ENCODE measurements at regions not wholly inside any gene's neighbourhood (a gene's known extent, or its start where the extent isn't known, plus 50 kb on each side); places are given as distances from the start of the nearest gene placed in this dataset.

DNA sequence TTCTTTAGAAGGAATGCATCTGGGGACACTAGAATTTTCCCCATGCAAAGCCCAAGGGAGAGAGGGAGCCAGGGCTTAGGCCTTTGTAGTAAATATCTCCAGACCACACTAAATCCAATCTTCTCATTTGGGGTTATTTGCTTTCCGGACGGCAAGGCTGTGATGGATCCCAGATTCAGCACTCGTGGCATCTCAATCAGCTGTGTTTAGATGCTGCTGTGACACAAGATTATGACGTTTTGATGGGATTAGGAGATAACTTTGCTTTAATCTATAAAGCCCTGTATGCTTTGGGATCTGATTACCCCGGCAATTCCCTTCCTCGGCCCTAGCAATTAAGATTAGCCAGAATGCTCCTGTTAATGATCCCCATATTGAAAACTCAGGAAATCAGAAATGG lies 686.7 kb upstream of the TBX3 start:
- TF ChIP-seq, protein P1, sequence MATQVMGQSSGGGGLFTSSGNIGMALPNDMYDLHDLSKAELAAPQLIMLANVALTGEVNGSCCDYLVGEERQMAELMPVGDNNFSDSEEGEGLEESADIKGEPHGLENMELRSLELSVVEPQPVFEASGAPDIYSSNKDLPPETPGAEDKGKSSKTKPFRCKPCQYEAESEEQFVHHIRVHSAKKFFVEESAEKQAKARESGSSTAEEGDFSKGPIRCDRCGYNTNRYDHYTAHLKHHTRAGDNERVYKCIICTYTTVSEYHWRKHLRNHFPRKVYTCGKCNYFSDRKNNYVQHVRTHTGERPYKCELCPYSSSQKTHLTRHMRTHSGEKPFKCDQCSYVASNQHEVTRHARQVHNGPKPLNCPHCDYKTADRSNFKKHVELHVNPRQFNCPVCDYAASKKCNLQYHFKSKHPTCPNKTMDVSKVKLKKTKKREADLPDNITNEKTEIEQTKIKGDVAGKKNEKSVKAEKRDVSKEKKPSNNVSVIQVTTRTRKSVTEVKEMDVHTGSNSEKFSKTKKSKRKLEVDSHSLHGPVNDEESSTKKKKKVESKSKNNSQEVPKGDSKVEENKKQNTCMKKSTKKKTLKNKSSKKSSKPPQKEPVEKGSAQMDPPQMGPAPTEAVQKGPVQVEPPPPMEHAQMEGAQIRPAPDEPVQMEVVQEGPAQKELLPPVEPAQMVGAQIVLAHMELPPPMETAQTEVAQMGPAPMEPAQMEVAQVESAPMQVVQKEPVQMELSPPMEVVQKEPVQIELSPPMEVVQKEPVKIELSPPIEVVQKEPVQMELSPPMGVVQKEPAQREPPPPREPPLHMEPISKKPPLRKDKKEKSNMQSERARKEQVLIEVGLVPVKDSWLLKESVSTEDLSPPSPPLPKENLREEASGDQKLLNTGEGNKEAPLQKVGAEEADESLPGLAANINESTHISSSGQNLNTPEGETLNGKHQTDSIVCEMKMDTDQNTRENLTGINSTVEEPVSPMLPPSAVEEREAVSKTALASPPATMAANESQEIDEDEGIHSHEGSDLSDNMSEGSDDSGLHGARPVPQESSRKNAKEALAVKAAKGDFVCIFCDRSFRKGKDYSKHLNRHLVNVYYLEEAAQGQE (IDR thresholded peaks at IDR 0.05; ENCODE audit: borderline replicate concordance): no peak
- TF ChIP-seq, protein P2, sequence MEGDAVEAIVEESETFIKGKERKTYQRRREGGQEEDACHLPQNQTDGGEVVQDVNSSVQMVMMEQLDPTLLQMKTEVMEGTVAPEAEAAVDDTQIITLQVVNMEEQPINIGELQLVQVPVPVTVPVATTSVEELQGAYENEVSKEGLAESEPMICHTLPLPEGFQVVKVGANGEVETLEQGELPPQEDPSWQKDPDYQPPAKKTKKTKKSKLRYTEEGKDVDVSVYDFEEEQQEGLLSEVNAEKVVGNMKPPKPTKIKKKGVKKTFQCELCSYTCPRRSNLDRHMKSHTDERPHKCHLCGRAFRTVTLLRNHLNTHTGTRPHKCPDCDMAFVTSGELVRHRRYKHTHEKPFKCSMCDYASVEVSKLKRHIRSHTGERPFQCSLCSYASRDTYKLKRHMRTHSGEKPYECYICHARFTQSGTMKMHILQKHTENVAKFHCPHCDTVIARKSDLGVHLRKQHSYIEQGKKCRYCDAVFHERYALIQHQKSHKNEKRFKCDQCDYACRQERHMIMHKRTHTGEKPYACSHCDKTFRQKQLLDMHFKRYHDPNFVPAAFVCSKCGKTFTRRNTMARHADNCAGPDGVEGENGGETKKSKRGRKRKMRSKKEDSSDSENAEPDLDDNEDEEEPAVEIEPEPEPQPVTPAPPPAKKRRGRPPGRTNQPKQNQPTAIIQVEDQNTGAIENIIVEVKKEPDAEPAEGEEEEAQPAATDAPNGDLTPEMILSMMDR (IDR thresholded peaks at IDR 0.05; ENCODE audit: poor library complexity, severe bottlenecking): no peak
- no peak for TF ChIP-seq EZH2 (IDR thresholded peaks at IDR 0.05; ENCODE audit: borderline replicate concordance, insufficient read depth, low read length, poor library complexity, severe bottlenecking)
- no peak for TF ChIP-seq TAF1 (IDR thresholded peaks at IDR 0.05; ENCODE audit: low read depth)
- no peak for TF ChIP-seq POLR2AphosphoS5 (IDR thresholded peaks at IDR 0.05)
- no peak for TF ChIP-seq EP300 (conservative IDR thresholded peaks at IDR 0.05; ENCODE audit: poor library complexity, severe bottlenecking)
- no peak for TF ChIP-seq MXI1 (conservative IDR thresholded peaks at IDR 0.05; ENCODE audit: poor library complexity, severe bottlenecking)
